Astrocyte of the cerebellum (primary cell): ENCODE measurements at regions not wholly inside any gene's neighbourhood (a gene's known extent, or its start where the extent isn't known, plus 50 kb on each side); places are given as distances from the start of the nearest gene placed in this dataset.
A peak's percentile ranks its signal among the peaks of the same experiment; 100 is the strongest.

Experiments used
- DNase-seq: peaks from one replicate; pipeline ENCODE4 v3.0.0-alpha.2; 2011; ENCODE audit warnings: low read depth
- H3K4me3 ChIP-seq: 2 replicates; pipeline ENCODE4 v1.5.1; 2011; ENCODE audit warnings: mild to moderate bottlenecking, low read depth, low read length, moderate library complexity
- in situ Hi-C: cut with HindIII; loops from 2 replicates; pipeline ENCODE4 v1.10.0; 2017; ENCODE audit warnings: low sequenced_read_pairs
- TF ChIP-seq, protein P1 (sequence below): IDR thresholded peaks from 2 replicates; pipeline ENCODE4 v1.5.1; 2012; ENCODE audit warnings: low read length, low read depth, moderate library complexity, mild to moderate bottlenecking; ENCODE audit errors: missing control alignments

DNA sequence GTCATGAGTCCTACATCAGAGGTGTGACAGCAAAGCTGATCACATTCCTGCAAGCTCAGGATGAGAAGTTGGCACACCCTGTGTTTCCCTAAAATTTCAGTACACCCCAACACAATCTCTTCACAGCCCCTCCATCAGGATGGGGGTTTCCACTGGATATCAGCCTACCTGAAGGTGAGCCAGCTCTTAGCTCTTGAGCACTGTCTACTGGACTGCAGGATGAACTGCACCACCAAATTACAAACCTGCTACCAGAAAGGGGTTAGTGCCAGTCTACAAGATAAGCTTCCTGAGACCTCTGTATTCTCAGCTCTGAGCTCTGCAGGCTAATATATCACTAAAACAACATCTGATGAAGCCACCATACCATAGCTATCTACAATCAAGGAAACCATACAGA, 1616.2 kb upstream of the SPRY2 start:
- TF ChIP-seq, protein P1, sequence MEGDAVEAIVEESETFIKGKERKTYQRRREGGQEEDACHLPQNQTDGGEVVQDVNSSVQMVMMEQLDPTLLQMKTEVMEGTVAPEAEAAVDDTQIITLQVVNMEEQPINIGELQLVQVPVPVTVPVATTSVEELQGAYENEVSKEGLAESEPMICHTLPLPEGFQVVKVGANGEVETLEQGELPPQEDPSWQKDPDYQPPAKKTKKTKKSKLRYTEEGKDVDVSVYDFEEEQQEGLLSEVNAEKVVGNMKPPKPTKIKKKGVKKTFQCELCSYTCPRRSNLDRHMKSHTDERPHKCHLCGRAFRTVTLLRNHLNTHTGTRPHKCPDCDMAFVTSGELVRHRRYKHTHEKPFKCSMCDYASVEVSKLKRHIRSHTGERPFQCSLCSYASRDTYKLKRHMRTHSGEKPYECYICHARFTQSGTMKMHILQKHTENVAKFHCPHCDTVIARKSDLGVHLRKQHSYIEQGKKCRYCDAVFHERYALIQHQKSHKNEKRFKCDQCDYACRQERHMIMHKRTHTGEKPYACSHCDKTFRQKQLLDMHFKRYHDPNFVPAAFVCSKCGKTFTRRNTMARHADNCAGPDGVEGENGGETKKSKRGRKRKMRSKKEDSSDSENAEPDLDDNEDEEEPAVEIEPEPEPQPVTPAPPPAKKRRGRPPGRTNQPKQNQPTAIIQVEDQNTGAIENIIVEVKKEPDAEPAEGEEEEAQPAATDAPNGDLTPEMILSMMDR: no peak
- H3K4me3 ChIP-seq: no peak overlapping the region
- no peak for DNase-seq
- in situ Hi-C loops: loop anchor here (5.0 kb wide), 1 partner anchor 35 kb away; no protein-coding TSS in a partner anchor

DNA sequence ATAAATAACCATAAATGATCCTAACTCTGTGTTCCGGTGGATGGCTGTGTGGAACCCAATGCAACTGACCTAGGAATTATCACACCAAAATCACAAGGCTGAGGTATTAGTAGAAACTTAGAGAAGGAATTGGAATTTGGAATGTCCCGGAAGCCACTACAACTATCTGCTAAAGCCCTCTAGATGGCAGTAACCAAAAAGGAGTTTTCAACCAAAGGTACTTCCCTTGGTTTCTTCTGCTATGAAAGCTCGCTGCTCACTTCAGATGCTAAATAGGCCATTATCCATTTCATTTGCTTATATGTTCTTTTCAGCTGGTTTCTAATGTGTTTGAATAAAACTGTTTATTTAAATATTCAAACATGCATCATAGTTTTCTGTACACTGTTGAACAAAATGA, 1589.1 kb upstream of the SPRY2 start:
- in situ Hi-C loops: no loop called here
- TF ChIP-seq, protein P1: peak; percentile 73
- no peak overlapping the region for H3K4me3 ChIP-seq
- peak; percentile 28 for DNase-seq

GRCh38 chr13:81927347-81927746, 1586.4 kb upstream of the SPRY2 start:
- no peak overlapping the region for H3K4me3 ChIP-seq
- in situ Hi-C loops: no loop called here
- TF ChIP-seq, protein P1: peak; percentile 32
- DNase-seq: no peak

DNA sequence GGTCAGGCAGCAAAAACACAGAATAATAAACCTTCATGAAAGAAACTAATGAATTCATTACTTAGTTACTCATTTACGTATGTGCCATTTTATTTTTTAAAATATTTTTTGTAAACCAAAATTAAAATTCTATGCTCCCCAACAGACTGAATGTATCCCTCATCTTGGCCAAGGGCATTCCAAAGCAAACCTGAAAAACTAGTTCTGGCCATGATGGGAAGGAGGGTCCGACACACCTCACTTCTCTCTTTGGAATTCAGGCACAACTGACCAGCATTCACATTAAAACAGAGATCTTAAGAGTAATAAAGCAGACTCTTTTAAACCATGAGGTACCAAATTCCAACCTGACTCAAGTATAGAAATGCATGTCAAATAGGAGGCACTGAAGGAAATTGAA, 1576.9 kb upstream of the SPRY2 start:
- TF ChIP-seq, protein P1: no peak
- no peak for DNase-seq
- in situ Hi-C loops: no loop called here
- no peak overlapping the region for H3K4me3 ChIP-seq

GRCh38 chr13:81916461-81916860, 1575.5 kb upstream of the SPRY2 start:
- TF ChIP-seq, protein P1: no peak
- peak; percentile 18 for DNase-seq
- no peak overlapping the region for H3K4me3 ChIP-seq
- in situ Hi-C loops: no loop called here

- TF ChIP-seq, protein P1: no peak
- DNase-seq: no peak
- in situ Hi-C loops: no loop called here
- no peak overlapping the region for H3K4me3 ChIP-seq
Measured at GRCh38 chr13:81907787-81908372, 1567.0 kb upstream of the SPRY2 start.
